ENCODE measurements at regions not wholly inside any gene's neighbourhood (a gene's known extent, or its start where the extent isn't known, plus 50 kb on each side); places are given as distances from the start of the nearest gene placed in this dataset.

GRCh38 chr1:164982545-164982944 lies 374.0 kb downstream of the LMX1A start:
- H3K27me3 ChIP-seq (ENCODE audit: insufficient read depth, low read length): no peaks in the 10 kb centered on the region; the same call in 1 of the 2 replicates
- no TSS peak for BruUV-seq (replicated peaks)
- no peaks in the 10 kb centered on the region for H3K79me2 ChIP-seq (ENCODE audit: insufficient read depth, low read length)
- no peak overlapping the region for H2AFZ ChIP-seq (ENCODE audit: low read depth, low read length, poor library complexity, severe bottlenecking)
- H3K36me3 ChIP-seq (ENCODE audit: control insufficient read depth in 1 of 2, insufficient read depth in 2 of 2, low read length in 2 of 2): no peaks in the 10 kb centered on the region
- POLR2A ChIA-PET: no interaction called here
- CTCF ChIA-PET: no interaction called here
- H3K4me1 ChIP-seq (ENCODE audit: control insufficient read depth in 1 of 2, insufficient read depth in 2 of 2, low read length in 2 of 2): no peaks in the 10 kb centered on the region
- ATAC-seq: no peak
- RAD21 ChIA-PET (ENCODE audit: low non-redundant PET in 1 of 2, low total read pairs in 2 of 2, uncharacterized antibody in 2 of 2, unreplicated experiment in 2 of 2): no interaction called here
- H4K20me1 ChIP-seq (ENCODE audit: insufficient read depth): no peaks in the 10 kb centered on the region
- DNase-seq (ENCODE audit: low read depth, low spot score): no peak
- TF ChIP-seq FOSL1 (IDR thresholded peaks at IDR 0.05; ENCODE audit: low read depth) (no peak), EGR1 (IDR thresholded peaks at IDR 0.05; ENCODE audit: low read depth) (no peak), SRF (IDR thresholded peaks at IDR 0.05; ENCODE audit: low read depth) (no peak), ZBTB33 (IDR thresholded peaks at IDR 0.05; ENCODE audit: extremely low read depth, insufficient replicate concordance, low read length) (no peak), POLR2AphosphoS5 (IDR thresholded peaks at IDR 0.05; ENCODE audit: low read depth, low read length) (no peak), TCF7L2 (IDR thresholded peaks at IDR 0.05; ENCODE audit: borderline replicate concordance, extremely low read depth, insufficient read depth, insufficient read length) (no peak)
- H3K4me3 ChIP-seq (replicated peaks in 1 of 2; ENCODE audit: low read depth in 1 of 2, low read length in 2 of 2): no peak overlapping the region
- no peaks in the 10 kb centered on the region for H3K9me2 ChIP-seq (ENCODE audit: insufficient read depth)
- H3K9ac ChIP-seq (ENCODE audit: low read length): no peak overlapping the region
- intact Hi-C loops (cut with micrococcal nuclease): no loop called here
- H3K4me2 ChIP-seq (ENCODE audit: low read length): no peak overlapping the region
- H3K9me3 ChIP-seq (ENCODE audit: control insufficient read depth in 1 of 2, insufficient read depth in 1 of 2, low read depth in 1 of 2, low read length in 2 of 2): no peaks in the 10 kb centered on the region
- H3K27ac ChIP-seq (ENCODE audit: low read depth, low read length): no peak overlapping the region

DNA sequence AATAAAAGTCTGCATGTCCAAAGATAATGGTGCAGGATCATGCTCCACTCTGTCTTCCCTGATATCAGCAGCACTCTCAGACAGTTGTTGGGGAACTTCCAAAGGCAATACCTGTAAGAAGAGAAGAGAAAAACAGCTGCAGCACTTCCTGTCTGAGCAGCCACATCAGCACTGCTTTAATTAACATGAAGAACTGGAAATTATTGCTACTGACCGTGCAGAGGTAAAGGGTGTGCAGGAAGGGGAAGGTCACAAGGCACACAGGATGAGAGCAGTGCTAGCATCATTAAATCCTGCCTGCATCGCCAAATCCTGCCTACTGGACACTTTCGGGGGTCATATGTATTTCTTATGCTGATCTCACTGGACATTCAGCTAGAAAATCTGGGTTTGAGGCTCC lies 379.0 kb downstream of the LMX1A start:
- no TSS peak for BruUV-seq (replicated peaks)
- Histone ChIP-seq H3K27me3 (ENCODE audit: insufficient read depth, low read length) (no peaks in the 10 kb centered on the region; the same call in 1 of the 2 replicates), H3K4me1 (ENCODE audit: control insufficient read depth in 1 of 2, insufficient read depth in 2 of 2, low read length in 2 of 2) (no peaks in the 10 kb centered on the region), H3K79me2 (ENCODE audit: insufficient read depth, low read length) (no peaks in the 10 kb centered on the region), H3K9ac (ENCODE audit: low read length) (no peak overlapping the region), H3K4me2 (ENCODE audit: low read length) (no peak overlapping the region), H3K27ac (ENCODE audit: low read depth, low read length) (no peak overlapping the region), H2AFZ (ENCODE audit: low read depth, low read length, poor library complexity, severe bottlenecking) (no peak overlapping the region), H3K4me3 (replicated peaks in 1 of 2; ENCODE audit: low read depth in 1 of 2, low read length in 2 of 2) (no peak overlapping the region), H3K9me2 (ENCODE audit: insufficient read depth) (no peaks in the 10 kb centered on the region), H3K9me3 (ENCODE audit: control insufficient read depth in 1 of 2, insufficient read depth in 1 of 2, low read depth in 1 of 2, low read length in 2 of 2) (no peaks in the 10 kb centered on the region), H4K20me1 (ENCODE audit: insufficient read depth) (no peaks in the 10 kb centered on the region), H3K36me3 (ENCODE audit: control insufficient read depth in 1 of 2, insufficient read depth in 2 of 2, low read length in 2 of 2) (no peaks in the 10 kb centered on the region)
- intact Hi-C loops (cut with micrococcal nuclease): no loop called here
- RAD21 ChIA-PET (ENCODE audit: low non-redundant PET in 1 of 2, low total read pairs in 2 of 2, uncharacterized antibody in 2 of 2, unreplicated experiment in 2 of 2): no interaction called here
- POLR2A ChIA-PET: no interaction called here
- ATAC-seq: no peak
- CTCF ChIA-PET: no interaction called here
- DNase-seq (ENCODE audit: low read depth, low spot score): no peak
- TF ChIP-seq ZFX (IDR thresholded peaks at IDR 0.05) (no peak), ZBTB33 (IDR thresholded peaks at IDR 0.05; ENCODE audit: extremely low read depth, insufficient replicate concordance, low read length) (no peak), POLR2AphosphoS5 (IDR thresholded peaks at IDR 0.05; ENCODE audit: low read depth, low read length) (no peak), JUND (IDR thresholded peaks at IDR 0.05) (no peak), POLR2A (IDR thresholded peaks at IDR 0.05; ENCODE audit: borderline replicate concordance, extremely low read depth, insufficient read depth, insufficient read length) (no peak), ELF1 (IDR thresholded peaks at IDR 0.05; ENCODE audit: borderline replicate concordance, low read depth) (no peak), SRF (IDR thresholded peaks at IDR 0.05; ENCODE audit: low read depth) (no peak), YY1 (IDR thresholded peaks at IDR 0.05; ENCODE audit: extremely low read depth, insufficient replicate concordance, low read depth, low read length) (no peak), FOSL1 (IDR thresholded peaks at IDR 0.05; ENCODE audit: low read depth) (no peak), SP1 (IDR thresholded peaks at IDR 0.05; ENCODE audit: low read depth) (no peak)
- TF ChIP-seq, protein P1, sequence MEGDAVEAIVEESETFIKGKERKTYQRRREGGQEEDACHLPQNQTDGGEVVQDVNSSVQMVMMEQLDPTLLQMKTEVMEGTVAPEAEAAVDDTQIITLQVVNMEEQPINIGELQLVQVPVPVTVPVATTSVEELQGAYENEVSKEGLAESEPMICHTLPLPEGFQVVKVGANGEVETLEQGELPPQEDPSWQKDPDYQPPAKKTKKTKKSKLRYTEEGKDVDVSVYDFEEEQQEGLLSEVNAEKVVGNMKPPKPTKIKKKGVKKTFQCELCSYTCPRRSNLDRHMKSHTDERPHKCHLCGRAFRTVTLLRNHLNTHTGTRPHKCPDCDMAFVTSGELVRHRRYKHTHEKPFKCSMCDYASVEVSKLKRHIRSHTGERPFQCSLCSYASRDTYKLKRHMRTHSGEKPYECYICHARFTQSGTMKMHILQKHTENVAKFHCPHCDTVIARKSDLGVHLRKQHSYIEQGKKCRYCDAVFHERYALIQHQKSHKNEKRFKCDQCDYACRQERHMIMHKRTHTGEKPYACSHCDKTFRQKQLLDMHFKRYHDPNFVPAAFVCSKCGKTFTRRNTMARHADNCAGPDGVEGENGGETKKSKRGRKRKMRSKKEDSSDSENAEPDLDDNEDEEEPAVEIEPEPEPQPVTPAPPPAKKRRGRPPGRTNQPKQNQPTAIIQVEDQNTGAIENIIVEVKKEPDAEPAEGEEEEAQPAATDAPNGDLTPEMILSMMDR (IDR thresholded peaks at IDR 0.05 in 2 of 3, conservative IDR thresholded peaks at IDR 0.05 in 1 of 3; ENCODE audit: borderline replicate concordance in 1 of 3, insufficient read depth in 1 of 3, low read depth in 2 of 3, low read length in 2 of 3): no peak
- TF ChIP-seq, protein P2, sequence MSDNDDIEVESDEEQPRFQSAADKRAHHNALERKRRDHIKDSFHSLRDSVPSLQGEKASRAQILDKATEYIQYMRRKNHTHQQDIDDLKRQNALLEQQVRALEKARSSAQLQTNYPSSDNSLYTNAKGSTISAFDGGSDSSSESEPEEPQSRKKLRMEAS (IDR thresholded peaks at IDR 0.05): no peak

Data from HCT116 (cell line).